GM13977 (cell line): ENCODE measurements at regions not wholly inside any gene's neighbourhood (a gene's known extent, or its start where the extent isn't known, plus 50 kb on each side); places are given as distances from the start of the nearest gene placed in this dataset.

ENCODE experiments used
- DNase-seq: peaks from one replicate; pipeline ENCODE4 v3.0.0; 2012; ENCODE audit warnings: low spot score
- in situ Hi-C: fragments of 300-500 bp; cut with MboI; formaldehyde crosslinking; loops from one replicate; pipeline ENCODE4 v1.12.0; 2022; ENCODE audit warnings: low sequenced_read_pairs, low pct_unique_long_range_greater_than_20kb, mixed read lengths, inconsistent platforms; ENCODE audit not compliant: unreplicated experiment
- TF ChIP-seq, protein P1 (sequence below): IDR thresholded peaks from 2 replicates; pipeline ENCODE4 v1.5.1; 2012; ENCODE audit warnings: mild to moderate bottlenecking, control low read depth; ENCODE audit not compliant: insufficient read depth; ENCODE audit errors: extremely low read depth, missing control alignments

DNA sequence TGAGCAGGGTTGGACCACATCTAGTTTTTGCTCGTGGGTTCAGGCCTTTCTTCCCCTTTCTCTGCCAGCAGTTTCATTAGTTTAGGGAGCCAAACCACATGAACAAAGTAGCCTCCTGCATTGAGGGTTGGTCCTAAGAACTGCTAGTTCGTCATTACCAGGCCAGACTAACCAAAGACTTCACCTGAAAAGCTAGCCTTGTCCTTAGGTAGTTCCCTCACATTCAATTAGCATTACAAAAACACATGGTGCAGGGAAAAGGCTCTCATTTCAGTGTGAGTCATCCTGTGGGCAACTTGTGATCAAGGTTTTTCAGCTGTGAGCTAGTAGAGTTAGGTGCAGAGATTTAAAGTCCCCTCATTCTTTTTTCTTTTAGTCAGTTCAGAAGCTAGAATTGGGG, 279.3 kb upstream of the CTNNB1 start:
- no peak for DNase-seq

DNA sequence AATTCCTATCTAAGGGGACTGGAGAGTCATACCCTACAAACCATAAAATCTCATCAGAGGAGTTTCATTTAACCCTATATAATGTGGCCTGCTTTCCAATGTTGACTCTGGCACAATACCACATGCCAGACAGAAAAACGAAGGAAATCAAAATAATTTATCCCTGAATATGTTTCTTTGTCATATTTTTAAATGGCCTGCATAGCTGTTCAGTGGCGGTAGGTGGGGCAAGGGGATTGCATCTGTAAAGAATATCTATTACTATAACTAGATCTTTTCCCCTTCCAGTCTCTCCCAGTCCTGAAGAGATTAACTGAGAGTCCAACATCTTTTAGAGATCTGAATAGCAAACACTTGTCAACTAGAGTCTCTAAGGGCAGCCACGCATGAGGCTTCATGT, 278.1 kb upstream of the CTNNB1 start:
- in situ Hi-C loops: no loop called here
- TF ChIP-seq, protein P1, sequence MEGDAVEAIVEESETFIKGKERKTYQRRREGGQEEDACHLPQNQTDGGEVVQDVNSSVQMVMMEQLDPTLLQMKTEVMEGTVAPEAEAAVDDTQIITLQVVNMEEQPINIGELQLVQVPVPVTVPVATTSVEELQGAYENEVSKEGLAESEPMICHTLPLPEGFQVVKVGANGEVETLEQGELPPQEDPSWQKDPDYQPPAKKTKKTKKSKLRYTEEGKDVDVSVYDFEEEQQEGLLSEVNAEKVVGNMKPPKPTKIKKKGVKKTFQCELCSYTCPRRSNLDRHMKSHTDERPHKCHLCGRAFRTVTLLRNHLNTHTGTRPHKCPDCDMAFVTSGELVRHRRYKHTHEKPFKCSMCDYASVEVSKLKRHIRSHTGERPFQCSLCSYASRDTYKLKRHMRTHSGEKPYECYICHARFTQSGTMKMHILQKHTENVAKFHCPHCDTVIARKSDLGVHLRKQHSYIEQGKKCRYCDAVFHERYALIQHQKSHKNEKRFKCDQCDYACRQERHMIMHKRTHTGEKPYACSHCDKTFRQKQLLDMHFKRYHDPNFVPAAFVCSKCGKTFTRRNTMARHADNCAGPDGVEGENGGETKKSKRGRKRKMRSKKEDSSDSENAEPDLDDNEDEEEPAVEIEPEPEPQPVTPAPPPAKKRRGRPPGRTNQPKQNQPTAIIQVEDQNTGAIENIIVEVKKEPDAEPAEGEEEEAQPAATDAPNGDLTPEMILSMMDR: no peak
- no peak for DNase-seq

More for the DNA sequence above, 279.3 kb upstream of the CTNNB1 start:
- in situ Hi-C loops: no loop called here
- TF ChIP-seq, protein P1: no peak

DNA sequence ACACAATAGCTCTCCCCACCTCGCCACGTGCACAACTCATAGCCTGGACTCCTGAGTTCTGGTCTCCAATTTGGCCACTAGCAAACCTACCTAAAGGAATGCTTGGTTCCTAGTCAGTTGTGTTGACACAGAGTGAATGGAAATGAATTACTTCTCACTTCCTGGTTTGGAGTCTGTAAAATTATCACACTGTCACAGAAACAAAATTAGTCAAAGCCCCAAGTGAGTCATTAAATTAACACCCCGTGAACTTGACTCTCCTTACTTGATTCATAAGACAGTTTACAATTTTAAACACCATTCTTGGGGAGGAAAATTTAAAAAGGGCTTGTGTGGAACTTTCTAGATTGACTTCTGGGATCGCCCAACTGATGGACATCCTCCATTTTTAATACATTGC, 276.2 kb upstream of the CTNNB1 start:
- TF ChIP-seq, protein P1: no peak

DNA sequence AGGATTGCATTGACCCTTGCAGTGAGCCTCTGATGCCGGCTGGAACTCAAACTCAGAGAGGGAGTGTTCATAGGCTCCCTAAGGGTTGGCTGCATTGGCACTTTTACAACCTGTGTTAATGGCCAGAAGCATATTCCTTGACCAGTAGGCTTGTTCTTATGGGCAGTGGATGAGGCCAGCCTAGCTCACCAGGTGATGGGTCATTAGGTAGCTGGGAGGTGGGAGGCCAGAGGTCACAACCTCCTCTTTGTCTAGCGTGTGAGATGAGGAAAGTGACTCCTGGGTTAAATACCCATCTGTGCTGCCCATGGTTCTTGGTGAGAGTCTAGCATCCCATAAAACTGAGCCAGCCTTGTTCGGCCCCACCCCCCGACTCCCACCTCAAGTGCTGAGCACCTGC, 275.7 kb upstream of the CTNNB1 start:
- in situ Hi-C loops: no loop called here
- TF ChIP-seq, protein P1: no peak
- DNase-seq: no peak

More for the DNA sequence above, 276.2 kb upstream of the CTNNB1 start:
- in situ Hi-C loops: no loop called here
- DNase-seq: no peak

DNA sequence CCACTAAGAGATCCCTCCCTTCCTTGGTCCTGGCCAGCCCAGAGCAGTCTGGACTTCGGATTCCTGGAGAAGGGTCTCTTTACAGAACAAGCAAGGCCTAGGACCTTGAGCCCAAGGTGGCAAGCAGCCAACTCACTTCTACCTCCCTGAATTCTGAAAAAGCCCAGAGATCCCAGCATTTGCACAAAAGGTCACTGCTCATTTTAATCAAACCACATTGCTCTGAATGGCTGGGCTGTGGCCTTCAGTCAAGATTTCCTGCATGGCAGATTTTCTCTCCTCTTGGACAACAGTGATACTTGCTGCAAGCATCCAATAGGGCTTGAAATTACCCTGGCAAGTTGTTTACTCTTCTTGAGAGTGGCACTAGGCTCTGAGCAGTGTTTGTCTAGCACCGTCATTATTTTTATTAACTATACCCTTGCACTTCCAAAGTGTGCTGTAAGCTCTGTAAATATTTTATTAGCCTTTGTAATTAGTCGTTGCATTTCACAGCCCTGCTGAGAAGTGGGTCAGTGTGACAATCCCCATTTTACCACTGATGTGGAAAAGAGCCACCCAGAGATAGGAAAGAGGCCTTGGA, 274.7 kb upstream of the CTNNB1 start:
- TF ChIP-seq, protein P1: no peak
- no peak for DNase-seq
- in situ Hi-C loops: no loop called here

DNA sequence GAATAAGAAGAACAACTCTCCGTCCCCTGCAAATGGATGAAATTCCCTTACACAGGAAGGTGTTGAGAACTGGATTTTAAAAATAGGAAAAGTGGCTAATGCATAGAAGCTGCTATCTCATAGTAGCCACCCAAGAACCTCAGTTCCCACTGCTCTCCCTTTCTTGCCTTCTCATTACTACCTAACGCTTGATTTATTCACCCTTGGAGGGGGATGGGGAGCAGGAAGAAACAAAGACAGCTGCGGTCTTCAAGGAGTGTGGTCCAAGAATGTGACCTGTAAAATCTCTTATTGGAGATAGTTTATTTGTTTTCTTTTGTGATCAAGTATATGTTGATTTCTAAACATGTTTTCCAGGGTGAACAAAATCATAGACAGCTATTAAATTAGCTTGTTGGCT, 274.1 kb upstream of the CTNNB1 start:
- no peak for DNase-seq
- in situ Hi-C loops: no loop called here
- TF ChIP-seq, protein P1: no peak
